CD14-positive monocyte (primary cell): ENCODE measurements at regions not wholly inside any gene's neighbourhood (a gene's known extent, or its start where the extent isn't known, plus 50 kb on each side); places are given as distances from the start of the nearest gene placed in this dataset.

Source experiments
- DNase-seq, 3 donors: peaks; one replicate each; pipeline ENCODE4 v3.0.0-alpha.2; 2011 to 2022
- H2AFZ ChIP-seq: 2 replicates; pipeline ENCODE4 v1.6.0; 2012; ENCODE audit warnings: mild to moderate bottlenecking, low read depth, low read length, inconsistent platforms; ENCODE audit not compliant: insufficient read depth, poor library complexity, severe bottlenecking
- H3K27ac ChIP-seq, 2 donors: 1 replicate in 1 of 2; 2 replicates in 1 of 2; pipeline ENCODE4 v1.5.1; 2012 to 2013; ENCODE audit warnings: low read length in 2 of 2, control low read depth in 1 of 2, inconsistent platforms in 1 of 2, low read depth in 1 of 2, mild to moderate bottlenecking in 1 of 2
- H3K27me3 ChIP-seq, 2 donors: one replicate each; pipeline versions ENCODE4 v1.6.0 to v1.6.1; 2011 to 2013; ENCODE audit warnings: low read length in 2 of 2; ENCODE audit not compliant: control insufficient read depth in 2 of 2, insufficient read depth in 2 of 2
- H3K36me3 ChIP-seq, 2 donors: replicated peaks in 1 of 2; 1 replicate in 1 of 2; 2 replicates in 1 of 2; pipeline versions ENCODE4 v1.5.1 to v1.6.1; 2012 to 2013; ENCODE audit warnings: low read length in 2 of 2, control low read depth in 1 of 2, inconsistent platforms in 1 of 2, mild to moderate bottlenecking in 1 of 2; ENCODE audit not compliant: insufficient read depth in 2 of 2, control insufficient read depth in 1 of 2
- H3K4me1 ChIP-seq, 2 donors: 1 replicate in 1 of 2; 2 replicates in 1 of 2; pipeline versions ENCODE4 v1.5.1 to v1.6.1; 2012 to 2013; ENCODE audit warnings: low read length in 2 of 2, control low read depth in 1 of 2, inconsistent platforms in 1 of 2, mild to moderate bottlenecking in 1 of 2, moderate library complexity in 1 of 2; ENCODE audit not compliant: insufficient read depth in 2 of 2, control insufficient read depth in 1 of 2
- H3K4me2 ChIP-seq: replicated peaks from 2 replicates; pipeline ENCODE3; 2012; ENCODE audit warnings: low read length, moderate library complexity, mild to moderate bottlenecking; ENCODE audit not compliant: poor library complexity, severe bottlenecking; ENCODE audit errors: extremely low read depth
- H3K4me3 ChIP-seq, 3 experiments: fragments of 200-600 bp in 1 of 3; sonication (generic) in 1 of 3; replicated peaks in 1 of 3; 1 replicate in 2 of 3; 2 replicates in 1 of 3; pipeline ENCODE4 v1.5.1; 2011 to 2013; ENCODE audit warnings: low read length in 3 of 3, mild to moderate bottlenecking in 3 of 3, control low read depth in 2 of 3, low read depth in 2 of 3, inconsistent platforms in 1 of 3, moderate library complexity in 1 of 3
- H3K79me2 ChIP-seq: 2 replicates; pipeline ENCODE4 v1.6.0; 2012; ENCODE audit warnings: mild to moderate bottlenecking, control low read depth, inconsistent platforms, low read length, moderate library complexity; ENCODE audit not compliant: insufficient read depth
- H3K9ac ChIP-seq: 2 replicates; pipeline ENCODE4 v1.6.0; 2017; ENCODE audit warnings: low read length, mild to moderate bottlenecking; ENCODE audit not compliant: insufficient read depth, poor library complexity, severe bottlenecking
- H3K9me3 ChIP-seq, 2 donors: replicated peaks in 1 of 2; 1 replicate in 1 of 2; 2 replicates in 1 of 2; pipeline versions ENCODE4 v1.5.1 to v1.6.1; 2012 to 2013; ENCODE audit warnings: low read length in 2 of 2, control low read depth in 1 of 2; ENCODE audit not compliant: control insufficient read depth in 1 of 2, insufficient read depth in 1 of 2
- H4K20me1 ChIP-seq: 2 replicates; pipeline ENCODE4 v1.6.0; 2012; ENCODE audit warnings: mild to moderate bottlenecking, low read length, control low read depth, moderate library complexity; ENCODE audit not compliant: insufficient read depth
- H3K27ac Mint-ChIP-seq, 7 donors: one replicate each; pipeline ENCODE4 v1.8.0; 2020; ENCODE audit warnings: mild to moderate bottlenecking in 7 of 7, mixed read lengths in 7 of 7, moderate library complexity in 6 of 7, inconsistent platforms in 2 of 7
- H3K27me3 Mint-ChIP-seq, 3 donors: one replicate each; pipeline ENCODE4 v1.8.0; 2021 to 2022; ENCODE audit warnings: low read depth in 3 of 3, mild to moderate bottlenecking in 3 of 3, mixed read lengths in 3 of 3, moderate library complexity in 3 of 3, inconsistent platforms in 1 of 3
- H3K36me3 Mint-ChIP-seq, 2 donors: one replicate each; pipeline ENCODE4 v1.8.0; 2020; ENCODE audit warnings: mixed read lengths in 2 of 2, inconsistent platforms in 1 of 2, mild to moderate bottlenecking in 1 of 2
- H3K4me1 Mint-ChIP-seq: one replicate; pipeline ENCODE4 v1.8.0; 2020; ENCODE audit warnings: mild to moderate bottlenecking, mixed read lengths
- H3K4me3 Mint-ChIP-seq, 2 donors: one replicate each; pipeline ENCODE4 v1.8.0; 2020; ENCODE audit warnings: mild to moderate bottlenecking in 2 of 2, mixed read lengths in 2 of 2, moderate library complexity in 1 of 2
- H3K9me3 Mint-ChIP-seq, 7 donors: one replicate each; pipeline ENCODE4 v1.8.0; 2020 to 2022; ENCODE audit warnings: mixed read lengths in 7 of 7, mild to moderate bottlenecking in 6 of 7, moderate library complexity in 6 of 7, inconsistent platforms in 2 of 7
- WGBS: methylation state at CpG from one replicate; pipeline ENCODE4 v1.1.5; 2013; ENCODE audit warnings: missing lambda C conversion rate; ENCODE audit not compliant: insufficient coverage; 5-methylcytosine and 5-hydroxymethylcytosine counted together
- intact Hi-C, 2 donors: fragments of 100-400 bp; cut with micrococcal nuclease; formaldehyde crosslinking; loops; one replicate each; pipeline versions ENCODE4 v1.15.0 to v1.15.1; 2023
- TF ChIP-seq, protein P1 (sequence below): fragments of 200-600 bp; IDR thresholded peaks from one replicate; pipeline ENCODE4 v1.8.0; 2022; ENCODE audit warnings: antibody characterized with exemption, mild to moderate bottlenecking

- H3K27me3 ChIP-seq, result no peaks in the 10 kb centered on the region
- H2AFZ ChIP-seq, result no peak overlapping the region
These were observed 172.6 kb upstream of the RSPO3 start for GRCh38 chr6:126945812-126946360.

DNA sequence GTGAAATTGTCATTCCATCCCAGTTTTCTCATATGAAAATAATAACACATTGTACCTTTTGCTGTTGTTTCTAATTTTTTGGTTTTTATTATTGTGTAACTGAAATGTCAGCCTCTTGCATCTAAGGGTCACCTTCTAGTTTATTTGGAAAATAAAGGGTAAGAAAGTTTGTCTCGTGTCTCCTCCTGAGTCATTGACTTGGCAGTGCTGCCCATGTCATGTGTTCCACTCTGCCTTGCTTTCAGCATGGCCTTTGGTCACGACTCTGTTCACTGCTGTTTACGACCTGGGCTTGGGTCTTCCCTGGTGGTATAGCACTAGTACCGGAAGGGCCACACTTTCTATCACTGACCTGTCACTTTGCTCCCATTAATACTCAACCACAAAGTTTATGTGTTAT is 171.4 kb upstream of the RSPO3 start:
- WGBS, result 74% methylated on average over 3 of the region's 4 CpGs
- intact Hi-C loops, result no loop called here
- H3K4me2 ChIP-seq, result no peak overlapping the region
- no peaks in the 10 kb centered on the region for H3K4me1 ChIP-seq
- H2AFZ ChIP-seq, result no peak overlapping the region
- H3K9me3 Mint-ChIP-seq, result no peaks in the 10 kb centered on the region
- H3K4me3 Mint-ChIP-seq, result no peak overlapping the region
- no peaks in the 10 kb centered on the region for H3K9me3 ChIP-seq
- H3K27ac Mint-ChIP-seq, result no peak overlapping the region
- no peaks in the 10 kb centered on the region for H3K4me1 Mint-ChIP-seq
- H3K27ac ChIP-seq, result no peak overlapping the region
- H3K4me3 ChIP-seq, result no peak overlapping the region
- H3K79me2 ChIP-seq, result no peaks in the 10 kb centered on the region
- H3K9ac ChIP-seq, result no peak overlapping the region
- H3K27me3 Mint-ChIP-seq, result peaks cover 0 to 1% (median 0%) of the 10 kb centered on the region in 3 donors
- H3K36me3 Mint-ChIP-seq, result no peaks in the 10 kb centered on the region
- H3K36me3 ChIP-seq, result no peaks in the 10 kb centered on the region
- H3K27me3 ChIP-seq, result no peaks in the 10 kb centered on the region
- TF ChIP-seq, protein P1, sequence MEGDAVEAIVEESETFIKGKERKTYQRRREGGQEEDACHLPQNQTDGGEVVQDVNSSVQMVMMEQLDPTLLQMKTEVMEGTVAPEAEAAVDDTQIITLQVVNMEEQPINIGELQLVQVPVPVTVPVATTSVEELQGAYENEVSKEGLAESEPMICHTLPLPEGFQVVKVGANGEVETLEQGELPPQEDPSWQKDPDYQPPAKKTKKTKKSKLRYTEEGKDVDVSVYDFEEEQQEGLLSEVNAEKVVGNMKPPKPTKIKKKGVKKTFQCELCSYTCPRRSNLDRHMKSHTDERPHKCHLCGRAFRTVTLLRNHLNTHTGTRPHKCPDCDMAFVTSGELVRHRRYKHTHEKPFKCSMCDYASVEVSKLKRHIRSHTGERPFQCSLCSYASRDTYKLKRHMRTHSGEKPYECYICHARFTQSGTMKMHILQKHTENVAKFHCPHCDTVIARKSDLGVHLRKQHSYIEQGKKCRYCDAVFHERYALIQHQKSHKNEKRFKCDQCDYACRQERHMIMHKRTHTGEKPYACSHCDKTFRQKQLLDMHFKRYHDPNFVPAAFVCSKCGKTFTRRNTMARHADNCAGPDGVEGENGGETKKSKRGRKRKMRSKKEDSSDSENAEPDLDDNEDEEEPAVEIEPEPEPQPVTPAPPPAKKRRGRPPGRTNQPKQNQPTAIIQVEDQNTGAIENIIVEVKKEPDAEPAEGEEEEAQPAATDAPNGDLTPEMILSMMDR, result no peak
- H4K20me1 ChIP-seq, result no peaks in the 10 kb centered on the region
- no peak for DNase-seq

More at GRCh38 chr6:126945812-126946360, 172.6 kb upstream of the RSPO3 start:
- TF ChIP-seq, protein P1, result no peak
- Mint-ChIP-seq H3K27me3 (no peaks in the 10 kb centered on the region), H3K4me3 (no peak overlapping the region), H3K9me3 (no peaks in the 10 kb centered on the region), H3K4me1 (no peaks in the 10 kb centered on the region), H3K36me3 (no peaks in the 10 kb centered on the region), H3K27ac (no peak overlapping the region)
- no peaks in the 10 kb centered on the region for H3K36me3 ChIP-seq
- H3K4me2 ChIP-seq, result no peak overlapping the region
- no peaks in the 10 kb centered on the region for H3K79me2 ChIP-seq
- H4K20me1 ChIP-seq, result no peaks in the 10 kb centered on the region
- no peaks in the 10 kb centered on the region for H3K9me3 ChIP-seq
- DNase-seq, result no peak
- no peak overlapping the region for H3K4me3 ChIP-seq
- H3K4me1 ChIP-seq, result no peaks in the 10 kb centered on the region
- intact Hi-C loops, result no loop called here
- H3K9ac ChIP-seq, result no peak overlapping the region
- H3K27ac ChIP-seq, result no peak overlapping the region
- WGBS, result 60% methylated on average over 1 of the region's 2 CpGs
